ENCODE measurements at regions not wholly inside any gene's neighbourhood (a gene's known extent, or its start where the extent isn't known, plus 50 kb on each side); places are given as distances from the start of the nearest gene placed in this dataset.
"Not testable (repeated sequence)": the region's sequence is repeated elsewhere in the genome, so short reads cannot be mapped to it uniquely, and the experiment has no call there.

- H2BK5ac ChIP-seq (ENCODE audit: insufficient read length, low read length), result no peak overlapping the region
- H4K91ac ChIP-seq (ENCODE audit: insufficient read length, low read depth, low read length), result no peak overlapping the region
- DNase-seq, result no peak
- no peak overlapping the region for H4K8ac ChIP-seq (replicated peaks; ENCODE audit: insufficient read length, low read depth, low read length)
- no peaks in the 10 kb centered on the region for H3K36me3 Mint-ChIP-seq (ENCODE audit: insufficient read depth in 1 of 3, low read depth in 3 of 3)
- no peaks in the 10 kb centered on the region; a peak in 1 of 5 replicates for H3K9me3 Mint-ChIP-seq
- H3K4ac ChIP-seq (ENCODE audit: low read depth, low read length), result no peak overlapping the region
- H2BK12ac ChIP-seq (ENCODE audit: insufficient read length, low read depth, low read length), result no peak overlapping the region
- no peaks in the 10 kb centered on the region for H3K27me3 ChIP-seq (ENCODE audit: insufficient read depth, low read length)
- no peak overlapping the region for H2BK120ac ChIP-seq (ENCODE audit: low read depth, low read length, poor library complexity, severe bottlenecking)
- no peaks in the 10 kb centered on the region for H3K79me2 ChIP-seq (ENCODE audit: insufficient read depth, low read length)
- no peak overlapping the region for H3K56ac ChIP-seq (ENCODE audit: insufficient read length, low read depth, low read length)
- no peak overlapping the region for H3K27ac Mint-ChIP-seq
- no peak overlapping the region for H2AFZ ChIP-seq (ENCODE audit: low read length)
- no peak overlapping the region for H2AK5ac ChIP-seq (ENCODE audit: insufficient read length, low read length)
- no peaks in the 10 kb centered on the region for H3K4me1 Mint-ChIP-seq
- no peak overlapping the region for H2BK15ac ChIP-seq (ENCODE audit: low read depth, low read length)
- no peak overlapping the region for H3K14ac ChIP-seq (ENCODE audit: insufficient read depth, low read length)
- H3K9me3 ChIP-seq (ENCODE audit: control insufficient read depth, low read depth, low read length), result no peaks in the 10 kb centered on the region
- H3K23me2 ChIP-seq (ENCODE audit: insufficient read length, low read depth, low read length, poor library complexity, severe bottlenecking), result no peaks in the 10 kb centered on the region
- no peaks in the 10 kb centered on the region for H4K20me1 ChIP-seq (ENCODE audit: control insufficient read depth, insufficient read depth, insufficient read length)
- H3K9ac ChIP-seq (ENCODE audit: extremely low read depth, insufficient read length, low read length), result no peak overlapping the region
- H3K4me3 Mint-ChIP-seq, result no peak overlapping the region
- TF ChIP-seq CTCF (conservative IDR thresholded peaks at IDR 0.05), result no peak
- no peaks in the 10 kb centered on the region for H3K79me1 ChIP-seq (ENCODE audit: insufficient read depth, low read depth, low read length, poor library complexity, severe bottlenecking)
- no peak overlapping the region for H4K5ac ChIP-seq (ENCODE audit: insufficient read length, low read depth, low read length)
- WGBS (ENCODE audit: extremely low coverage, insufficient read length, low lambda C conversion rate), result 100% methylated on average over 1 of the region's 5 CpGs
- H3K23ac ChIP-seq (ENCODE audit: insufficient read length, low read depth, low read length), result no peak overlapping the region
- H3K4me2 ChIP-seq (ENCODE audit: insufficient read depth, insufficient read length, low read length), result no peak overlapping the region
- no peak overlapping the region for H3T11ph ChIP-seq (ENCODE audit: low read length)
- H2BK20ac ChIP-seq (ENCODE audit: low read depth, low read length, poor library complexity, severe bottlenecking), result no peak overlapping the region
- H3K27ac ChIP-seq (ENCODE audit: insufficient read length, low read depth, low read length), result no peak overlapping the region
- H3K18ac ChIP-seq (ENCODE audit: insufficient read length, low read depth, low read length), result no peak overlapping the region
- no peaks in the 10 kb centered on the region; the same call in 1 of the 2 replicates for H3K27me3 Mint-ChIP-seq (ENCODE audit: low read depth)
- H3K4me1 ChIP-seq (ENCODE audit: insufficient read depth, low read length), result no peaks in the 10 kb centered on the region
Measured at GRCh38 chr5:62886603-62887315, 308.1 kb downstream of the LRRC70 start.

- not testable (repeated sequence) for H3K18ac ChIP-seq (ENCODE audit: insufficient read length, low read depth, low read length); H2BK120ac ChIP-seq (ENCODE audit: low read depth, low read length, poor library complexity, severe bottlenecking); H3K27ac ChIP-seq (ENCODE audit: insufficient read length, low read depth, low read length); H3K4me1 ChIP-seq (ENCODE audit: insufficient read depth, low read length); H3K9ac ChIP-seq (ENCODE audit: extremely low read depth, insufficient read length, low read length); H3K27me3 ChIP-seq (ENCODE audit: insufficient read depth, low read length); H2BK5ac ChIP-seq (ENCODE audit: insufficient read length, low read length); H4K8ac ChIP-seq (replicated peaks; ENCODE audit: insufficient read length, low read depth, low read length); H3K27me3 Mint-ChIP-seq (ENCODE audit: low read depth); H3T11ph ChIP-seq (ENCODE audit: low read length); H3K4me1 Mint-ChIP-seq; H3K23me2 ChIP-seq (ENCODE audit: insufficient read length, low read depth, low read length, poor library complexity, severe bottlenecking); DNase-seq; H2BK20ac ChIP-seq (ENCODE audit: low read depth, low read length, poor library complexity, severe bottlenecking); H3K4me3 Mint-ChIP-seq; H3K79me1 ChIP-seq (ENCODE audit: insufficient read depth, low read depth, low read length, poor library complexity, severe bottlenecking); H2AFZ ChIP-seq (ENCODE audit: low read length); H3K4ac ChIP-seq (ENCODE audit: low read depth, low read length); H3K79me2 ChIP-seq (ENCODE audit: insufficient read depth, low read length); H2BK12ac ChIP-seq (ENCODE audit: insufficient read length, low read depth, low read length); H3K23ac ChIP-seq (ENCODE audit: insufficient read length, low read depth, low read length); H4K5ac ChIP-seq (ENCODE audit: insufficient read length, low read depth, low read length); H3K27ac Mint-ChIP-seq; H4K91ac ChIP-seq (ENCODE audit: insufficient read length, low read depth, low read length); H3K4me2 ChIP-seq (ENCODE audit: insufficient read depth, insufficient read length, low read length); H3K9me3 ChIP-seq (ENCODE audit: control insufficient read depth, low read depth, low read length); H4K20me1 ChIP-seq (ENCODE audit: control insufficient read depth, insufficient read depth, insufficient read length); H2AK5ac ChIP-seq (ENCODE audit: insufficient read length, low read length); H2BK15ac ChIP-seq (ENCODE audit: low read depth, low read length); H3K56ac ChIP-seq (ENCODE audit: insufficient read length, low read depth, low read length); H3K14ac ChIP-seq (ENCODE audit: insufficient read depth, low read length)
- peaks cover 8 to 29% (median 13%) of the 10 kb centered on the region in 3 experiments for H3K36me3 Mint-ChIP-seq (ENCODE audit: insufficient read depth in 1 of 3, low read depth in 3 of 3)
- H3K9me3 Mint-ChIP-seq, result peaks cover 57 to 67% of the 10 kb centered on the region in 2 experiments
- WGBS (ENCODE audit: extremely low coverage, insufficient read length, low lambda C conversion rate), result no CpG with 5 or more reads among the region's 5 CpGs
Measured at GRCh38 chr5:62837330-62837729, 258.7 kb downstream of the LRRC70 start.

Measured in H9 (cell line).